ENCODE measurements at regions not wholly inside any gene's neighbourhood (a gene's known extent, or its start where the extent isn't known, plus 50 kb on each side); places are given as distances from the start of the nearest gene placed in this dataset.

DNA sequence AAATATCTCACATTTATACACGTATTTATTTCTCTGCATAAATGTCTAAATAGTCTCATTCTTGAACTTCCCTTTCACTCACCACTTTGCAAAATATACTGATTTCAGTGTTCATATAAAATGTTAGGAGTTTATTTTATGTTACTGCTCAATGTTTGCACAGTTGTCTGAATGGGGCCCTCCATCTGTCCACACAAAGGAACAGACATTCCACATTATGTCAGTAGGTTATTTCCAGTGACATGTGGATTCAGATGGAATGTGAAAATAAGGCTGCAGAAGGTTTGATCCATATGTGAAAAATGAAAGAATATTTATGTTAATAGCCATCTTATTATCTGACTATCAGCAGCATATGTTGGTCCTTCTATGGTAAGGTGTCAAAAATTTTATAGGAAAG, 994.4 kb upstream of the SEL1L start:
- in situ Hi-C loops (cut with MboI; ENCODE audit: low pct_unique_long_range_greater_than_20kb, low sequenced_read_pairs, unreplicated experiment), result no loop called here
- DNase-seq (ENCODE audit: low spot score), result no peak
- TF ChIP-seq, protein P1, sequence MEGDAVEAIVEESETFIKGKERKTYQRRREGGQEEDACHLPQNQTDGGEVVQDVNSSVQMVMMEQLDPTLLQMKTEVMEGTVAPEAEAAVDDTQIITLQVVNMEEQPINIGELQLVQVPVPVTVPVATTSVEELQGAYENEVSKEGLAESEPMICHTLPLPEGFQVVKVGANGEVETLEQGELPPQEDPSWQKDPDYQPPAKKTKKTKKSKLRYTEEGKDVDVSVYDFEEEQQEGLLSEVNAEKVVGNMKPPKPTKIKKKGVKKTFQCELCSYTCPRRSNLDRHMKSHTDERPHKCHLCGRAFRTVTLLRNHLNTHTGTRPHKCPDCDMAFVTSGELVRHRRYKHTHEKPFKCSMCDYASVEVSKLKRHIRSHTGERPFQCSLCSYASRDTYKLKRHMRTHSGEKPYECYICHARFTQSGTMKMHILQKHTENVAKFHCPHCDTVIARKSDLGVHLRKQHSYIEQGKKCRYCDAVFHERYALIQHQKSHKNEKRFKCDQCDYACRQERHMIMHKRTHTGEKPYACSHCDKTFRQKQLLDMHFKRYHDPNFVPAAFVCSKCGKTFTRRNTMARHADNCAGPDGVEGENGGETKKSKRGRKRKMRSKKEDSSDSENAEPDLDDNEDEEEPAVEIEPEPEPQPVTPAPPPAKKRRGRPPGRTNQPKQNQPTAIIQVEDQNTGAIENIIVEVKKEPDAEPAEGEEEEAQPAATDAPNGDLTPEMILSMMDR (IDR thresholded peaks at IDR 0.05; ENCODE audit: extremely low read depth, insufficient read depth, missing control alignments), result no peak

DNA sequence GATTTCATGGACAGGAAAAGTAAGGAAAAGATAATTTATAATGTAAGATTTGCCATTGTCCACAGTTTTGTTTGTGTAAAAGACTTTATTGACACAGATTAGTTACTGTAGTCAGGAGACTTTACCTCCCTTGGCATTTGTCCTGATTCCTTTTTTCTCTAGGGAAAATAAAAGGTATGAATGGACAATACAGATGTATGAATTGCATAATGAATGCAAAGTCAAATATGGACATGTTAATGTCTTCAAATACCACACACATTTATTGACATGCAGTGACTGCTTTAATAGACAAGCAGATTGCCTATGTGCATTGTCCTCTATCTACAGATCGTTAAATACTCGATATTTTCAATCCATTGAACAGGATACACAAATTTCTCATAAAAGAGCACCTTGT, 999.7 kb upstream of the SEL1L start:
- DNase-seq (ENCODE audit: low spot score), result no peak
- in situ Hi-C loops (cut with MboI; ENCODE audit: low pct_unique_long_range_greater_than_20kb, low sequenced_read_pairs, unreplicated experiment), result no loop called here
- TF ChIP-seq, protein P1 (IDR thresholded peaks at IDR 0.05; ENCODE audit: extremely low read depth, insufficient read depth, missing control alignments), result no peak

DNA sequence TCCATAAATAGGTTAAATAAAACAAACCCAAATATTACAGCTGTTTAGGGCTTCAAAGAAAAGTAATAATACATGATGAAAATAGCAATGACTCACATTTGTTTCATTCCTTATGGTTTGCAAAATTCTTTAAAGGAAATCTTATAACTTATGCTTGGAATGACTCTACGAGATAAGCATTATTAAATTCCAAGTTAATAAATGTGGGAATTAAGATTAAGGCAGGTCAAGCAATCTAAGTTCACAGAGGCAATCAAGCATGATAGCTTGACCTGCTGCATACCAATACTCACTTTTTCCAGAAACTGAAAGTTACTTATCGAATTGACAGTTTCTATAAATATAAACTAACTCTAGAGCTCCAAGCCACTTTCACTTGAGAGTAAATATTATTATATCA, 1002.9 kb upstream of the SEL1L start:
- no peak for DNase-seq (ENCODE audit: low spot score)
- TF ChIP-seq, protein P1 (IDR thresholded peaks at IDR 0.05; ENCODE audit: extremely low read depth, insufficient read depth, missing control alignments), result no peak
- in situ Hi-C loops (cut with MboI; ENCODE audit: low pct_unique_long_range_greater_than_20kb, low sequenced_read_pairs, unreplicated experiment), result no loop called here

DNA sequence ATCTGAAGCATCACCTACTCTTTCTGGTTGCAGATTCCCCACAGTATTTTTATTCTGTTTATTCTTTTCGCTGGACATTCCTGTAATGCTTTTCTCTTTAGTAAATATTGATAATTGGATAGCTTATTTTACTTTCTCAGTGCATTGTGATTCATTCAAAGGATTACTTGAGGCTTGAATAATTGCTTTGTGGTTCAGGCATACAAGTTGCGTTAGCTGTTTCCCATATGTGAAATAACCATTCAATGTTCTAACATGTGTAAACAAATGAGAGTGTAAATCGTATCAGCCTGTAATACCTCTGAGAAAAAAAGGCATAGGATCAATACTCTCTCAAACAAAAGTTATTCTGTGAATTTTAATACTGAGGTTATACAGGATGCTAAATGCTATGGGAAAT, 1004.2 kb upstream of the SEL1L start:
- in situ Hi-C loops (cut with MboI; ENCODE audit: low pct_unique_long_range_greater_than_20kb, low sequenced_read_pairs, unreplicated experiment), result no loop called here
- TF ChIP-seq, protein P1 (IDR thresholded peaks at IDR 0.05; ENCODE audit: extremely low read depth, insufficient read depth, missing control alignments), result no peak
- no peak for DNase-seq (ENCODE audit: low spot score)

DNA sequence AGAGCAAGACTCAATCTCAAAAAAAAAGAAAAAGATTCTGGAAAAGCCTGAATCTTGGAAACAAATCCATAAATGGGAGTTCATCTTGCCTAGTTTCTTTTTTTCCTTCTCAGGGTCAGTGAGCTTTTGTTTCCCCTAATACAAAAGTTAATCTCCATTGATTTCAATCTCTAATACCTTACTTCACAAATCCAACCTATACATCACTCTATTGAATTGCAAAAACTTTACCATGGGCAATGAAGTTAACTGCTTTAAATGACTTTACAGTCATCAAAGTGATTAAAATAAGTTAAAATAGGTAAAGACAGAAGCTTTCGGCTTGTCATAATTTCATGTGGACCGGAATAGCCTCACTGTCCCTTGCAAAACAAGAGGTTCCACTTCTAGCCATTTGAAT, 1012.7 kb upstream of the SEL1L start:
- in situ Hi-C loops (cut with MboI; ENCODE audit: low pct_unique_long_range_greater_than_20kb, low sequenced_read_pairs, unreplicated experiment), result no loop called here
- DNase-seq (ENCODE audit: low spot score), result no peak
- TF ChIP-seq, protein P1 (IDR thresholded peaks at IDR 0.05; ENCODE audit: extremely low read depth, insufficient read depth, missing control alignments), result no peak

DNA sequence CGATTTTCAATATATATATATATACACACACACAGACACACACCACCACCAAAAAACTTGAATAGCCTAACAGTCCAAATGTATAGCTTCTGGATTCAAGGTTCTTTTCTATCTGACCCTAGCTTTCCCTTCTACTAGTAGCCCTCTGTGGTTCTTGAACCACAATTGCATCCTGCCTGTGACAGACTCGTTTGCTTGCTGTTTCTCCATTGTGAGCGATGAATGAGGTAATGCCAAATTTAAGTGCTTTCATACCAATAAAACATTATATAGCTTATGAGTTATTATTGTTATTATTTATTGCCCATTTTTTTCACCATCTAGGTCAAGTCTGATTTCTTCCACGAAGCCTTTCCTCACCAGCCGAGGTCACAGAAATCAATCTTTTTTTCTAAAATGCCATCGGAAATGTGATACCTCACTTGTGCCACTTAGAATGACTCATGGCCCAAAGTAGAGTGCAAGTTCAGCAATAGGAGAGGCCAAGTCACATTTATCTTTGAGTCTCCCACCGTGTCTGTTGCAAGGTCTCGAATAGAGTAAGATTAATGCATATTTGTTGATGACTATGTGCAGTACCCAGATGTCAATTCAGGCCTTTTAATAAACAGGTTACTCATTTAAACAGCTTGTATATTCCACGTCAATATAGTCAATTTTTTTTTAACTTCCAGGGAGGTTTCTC, 1015.8 kb upstream of the SEL1L start:
- DNase-seq (ENCODE audit: low spot score), result no peak
- in situ Hi-C loops (cut with MboI; ENCODE audit: low pct_unique_long_range_greater_than_20kb, low sequenced_read_pairs, unreplicated experiment), result no loop called here

More for the DNA sequence above, 1015.8 kb upstream of the SEL1L start:
- TF ChIP-seq, protein P1 (IDR thresholded peaks at IDR 0.05; ENCODE audit: extremely low read depth, insufficient read depth, missing control alignments), result no peak
